Stimulated activated memory B cell treated with anti-CD40 and anti-IgM and Interleukin-4, amounts not matched to agents 10 μg/mL and 1 μg/mL and 100 μg/mL, for 72 hours (primary cell): ENCODE measurements at regions not wholly inside any gene's neighbourhood (a gene's known extent, or its start where the extent isn't known, plus 50 kb on each side); places are given as distances from the start of the nearest gene placed in this dataset.

Experiments used
- ATAC-seq: fragments of 150-1000 bp; cut with Tn5 transposase; 2 replicates; pipeline ENCODE4 v1.10.0; 2021
- H3K27ac Mint-ChIP-seq: one replicate; pipeline ENCODE4 v1.8.0; 2022; ENCODE audit warnings: mild to moderate bottlenecking, mixed read lengths
- H3K27me3 Mint-ChIP-seq: one replicate; pipeline ENCODE4 v1.8.0; 2022; ENCODE audit warnings: mixed read lengths
- H3K36me3 Mint-ChIP-seq: one replicate; pipeline ENCODE4 v1.8.0; 2022; ENCODE audit warnings: mixed read lengths
- H3K4me1 Mint-ChIP-seq: one replicate; pipeline ENCODE4 v1.8.0; 2022; ENCODE audit warnings: mixed read lengths
- H3K4me3 Mint-ChIP-seq: one replicate; pipeline ENCODE4 v1.8.0; 2022; ENCODE audit warnings: mild to moderate bottlenecking, moderate library complexity, mixed read lengths
- H3K9me3 Mint-ChIP-seq: one replicate; pipeline ENCODE4 v1.8.0; 2022; ENCODE audit warnings: mixed read lengths

GRCh38 chr10:4453950-4454349 is 372.1 kb upstream of the AKR1E2 start:
- Mint-ChIP-seq H3K9me3 (no peaks in the 10 kb centered on the region), H3K27me3 (peaks cover 5% of the 10 kb centered on the region), H3K36me3 (no peaks in the 10 kb centered on the region), H3K27ac (no peak overlapping the region), H3K4me1 (peaks cover 13% of the 10 kb centered on the region), H3K4me3 (no peak overlapping the region)
- no peak for ATAC-seq

- Mint-ChIP-seq H3K36me3 (no peaks in the 10 kb centered on the region), H3K4me1 (peaks cover 13% of the 10 kb centered on the region), H3K27me3 (no peaks in the 10 kb centered on the region), H3K27ac (no peak overlapping the region), H3K9me3 (no peaks in the 10 kb centered on the region), H3K4me3 (no peak overlapping the region)
- no peak for ATAC-seq
Observed at GRCh38 chr10:4453276-4453675, 372.7 kb upstream of the AKR1E2 start.

- no peak overlapping the region for H3K27ac Mint-ChIP-seq
- no peaks in the 10 kb centered on the region for H3K9me3 Mint-ChIP-seq
- no peak for ATAC-seq
- peaks cover 13% of the 10 kb centered on the region for H3K4me1 Mint-ChIP-seq
- no peaks in the 10 kb centered on the region for H3K36me3 Mint-ChIP-seq
- no peak overlapping the region for H3K4me3 Mint-ChIP-seq
- peaks cover 4% of the 10 kb centered on the region for H3K27me3 Mint-ChIP-seq
Observed at GRCh38 chr10:4450981-4451908, 374.8 kb upstream of the AKR1E2 start.

- no peak for ATAC-seq
- Mint-ChIP-seq H3K9me3 (no peaks in the 10 kb centered on the region), H3K4me3 (no peak overlapping the region)
Observed at GRCh38 chr10:4450169-4450568, 375.8 kb upstream of the AKR1E2 start.

GRCh38 chr10:4448030-4448429 is 378.0 kb upstream of the AKR1E2 start:
- Mint-ChIP-seq H3K36me3 (peaks cover 6% of the 10 kb centered on the region), H3K4me3 (no peak overlapping the region), H3K9me3 (peaks cover 10% of the 10 kb centered on the region), H3K4me1 (peaks cover 9% of the 10 kb centered on the region), H3K27me3 (peaks cover 23% of the 10 kb centered on the region), H3K27ac (no peak overlapping the region)
- no peak for ATAC-seq

More at GRCh38 chr10:4450169-4450568, 375.8 kb upstream of the AKR1E2 start:
- H3K27ac Mint-ChIP-seq, result no peak overlapping the region
- no peaks in the 10 kb centered on the region for H3K36me3 Mint-ChIP-seq
- H3K27me3 Mint-ChIP-seq, result peaks cover 15% of the 10 kb centered on the region
- peaks cover 13% of the 10 kb centered on the region for H3K4me1 Mint-ChIP-seq

- H3K27me3 Mint-ChIP-seq, result peaks cover 23% of the 10 kb centered on the region
- no peak overlapping the region for H3K27ac Mint-ChIP-seq
- H3K4me1 Mint-ChIP-seq, result no peaks in the 10 kb centered on the region
- ATAC-seq, result no peak
- H3K36me3 Mint-ChIP-seq, result peaks cover 6% of the 10 kb centered on the region
- H3K9me3 Mint-ChIP-seq, result peaks cover 18% of the 10 kb centered on the region
- no peak overlapping the region for H3K4me3 Mint-ChIP-seq
Observed at GRCh38 chr10:4443419-4443818, 382.6 kb upstream of the AKR1E2 start.

GRCh38 chr10:4442296-4442695 is 383.7 kb upstream of the AKR1E2 start:
- Mint-ChIP-seq H3K36me3 (peaks cover 6% of the 10 kb centered on the region), H3K4me1 (no peaks in the 10 kb centered on the region), H3K4me3 (no peak overlapping the region), H3K27me3 (peaks cover 23% of the 10 kb centered on the region), H3K27ac (no peak overlapping the region), H3K9me3 (peaks cover 18% of the 10 kb centered on the region)
- ATAC-seq, result no peak

- ATAC-seq, result no peak
- Mint-ChIP-seq H3K9me3 (peaks cover 18% of the 10 kb centered on the region), H3K4me3 (no peak overlapping the region)
Observed at GRCh38 chr10:4440260-4440659, 385.7 kb upstream of the AKR1E2 start.

GRCh38 chr10:4437791-4438190 is 388.2 kb upstream of the AKR1E2 start:
- H3K4me3 Mint-ChIP-seq, result no peak overlapping the region
- no peak for ATAC-seq
- no peak overlapping the region for H3K27ac Mint-ChIP-seq
- H3K4me1 Mint-ChIP-seq, result no peaks in the 10 kb centered on the region
- H3K9me3 Mint-ChIP-seq, result peaks cover 7% of the 10 kb centered on the region
- no peaks in the 10 kb centered on the region for H3K27me3 Mint-ChIP-seq
- no peaks in the 10 kb centered on the region for H3K36me3 Mint-ChIP-seq

More at GRCh38 chr10:4440260-4440659, 385.7 kb upstream of the AKR1E2 start:
- peaks cover 9% of the 10 kb centered on the region for H3K27me3 Mint-ChIP-seq
- H3K36me3 Mint-ChIP-seq, result peaks cover 6% of the 10 kb centered on the region
- H3K27ac Mint-ChIP-seq, result no peak overlapping the region
- H3K4me1 Mint-ChIP-seq, result no peaks in the 10 kb centered on the region

GRCh38 chr10:4437061-4437460 is 388.9 kb upstream of the AKR1E2 start:
- Mint-ChIP-seq H3K9me3 (peaks cover 3% of the 10 kb centered on the region), H3K36me3 (no peaks in the 10 kb centered on the region), H3K4me1 (no peaks in the 10 kb centered on the region), H3K27ac (no peak overlapping the region), H3K27me3 (no peaks in the 10 kb centered on the region), H3K4me3 (no peak overlapping the region)
- no peak for ATAC-seq

- Mint-ChIP-seq H3K4me1 (no peaks in the 10 kb centered on the region), H3K4me3 (no peak overlapping the region), H3K27ac (no peak overlapping the region), H3K9me3 (no peaks in the 10 kb centered on the region), H3K27me3 (no peaks in the 10 kb centered on the region), H3K36me3 (no peaks in the 10 kb centered on the region)
- no peak for ATAC-seq
Observed at GRCh38 chr10:4436103-4436502, 389.9 kb upstream of the AKR1E2 start.

- H3K9me3 Mint-ChIP-seq, result no peaks in the 10 kb centered on the region
- no peak for ATAC-seq
- no peak overlapping the region for H3K27ac Mint-ChIP-seq
- no peaks in the 10 kb centered on the region for H3K4me1 Mint-ChIP-seq
- H3K4me3 Mint-ChIP-seq, result no peak overlapping the region
- no peaks in the 10 kb centered on the region for H3K36me3 Mint-ChIP-seq
- no peaks in the 10 kb centered on the region for H3K27me3 Mint-ChIP-seq
Observed at GRCh38 chr10:4434516-4435071, 391.4 kb upstream of the AKR1E2 start.

GRCh38 chr10:4434105-4434504 is 391.9 kb upstream of the AKR1E2 start:
- Mint-ChIP-seq H3K36me3 (no peaks in the 10 kb centered on the region), H3K4me3 (no peak overlapping the region)
- no peak for ATAC-seq

GRCh38 chr10:4431114-4431863 is 394.7 kb upstream of the AKR1E2 start:
- no peak overlapping the region for H3K27ac Mint-ChIP-seq
- H3K4me1 Mint-ChIP-seq, result no peaks in the 10 kb centered on the region
- no peaks in the 10 kb centered on the region for H3K9me3 Mint-ChIP-seq
- H3K36me3 Mint-ChIP-seq, result no peaks in the 10 kb centered on the region
- H3K27me3 Mint-ChIP-seq, result no peaks in the 10 kb centered on the region
- ATAC-seq, result no peak
- H3K4me3 Mint-ChIP-seq, result no peak overlapping the region

More at GRCh38 chr10:4434105-4434504, 391.9 kb upstream of the AKR1E2 start:
- H3K4me1 Mint-ChIP-seq, result no peaks in the 10 kb centered on the region
- no peaks in the 10 kb centered on the region for H3K9me3 Mint-ChIP-seq
- no peak overlapping the region for H3K27ac Mint-ChIP-seq
- H3K27me3 Mint-ChIP-seq, result no peaks in the 10 kb centered on the region

GRCh38 chr10:4429571-4429970 is 396.4 kb upstream of the AKR1E2 start:
- Mint-ChIP-seq H3K9me3 (no peaks in the 10 kb centered on the region), H3K4me3 (no peak overlapping the region), H3K27me3 (no peaks in the 10 kb centered on the region), H3K27ac (no peak overlapping the region), H3K36me3 (no peaks in the 10 kb centered on the region), H3K4me1 (no peaks in the 10 kb centered on the region)
- no peak for ATAC-seq
